NCI-H1092 treated with DMSO at 0.1 percent for 48 hours (cell line): ENCODE measurements at regions not wholly inside any gene's neighbourhood (a gene's known extent, or its start where the extent isn't known, plus 50 kb on each side); places are given as distances from the start of the nearest gene placed in this dataset.

ENCODE experiments used
- DNase-seq: peaks from one replicate; lab custom pipeline; 2025; lab: John Stamatoyannopoulos, UW

- no peak for DNase-seq
These were observed 96.8 kb downstream of the BOD1L2 start for GRCh38 chr18:57243624-57244179.

- no peak for DNase-seq
These were observed 102.3 kb downstream of the BOD1L2 start for GRCh38 chr18:57249179-57249578.

- no peak for DNase-seq
These were observed 102.5 kb upstream of the ST8SIA3 start for GRCh38 chr18:57249883-57250282.

- no peak for DNase-seq
These were observed 100.6 kb upstream of the ST8SIA3 start for GRCh38 chr18:57251747-57252146.

GRCh38 chr18:57253903-57254302, 98.5 kb upstream of the ST8SIA3 start:
- no peak for DNase-seq

- no peak for DNase-seq
These were observed 94.1 kb upstream of the ST8SIA3 start for GRCh38 chr18:57258131-57258777.

DNA sequence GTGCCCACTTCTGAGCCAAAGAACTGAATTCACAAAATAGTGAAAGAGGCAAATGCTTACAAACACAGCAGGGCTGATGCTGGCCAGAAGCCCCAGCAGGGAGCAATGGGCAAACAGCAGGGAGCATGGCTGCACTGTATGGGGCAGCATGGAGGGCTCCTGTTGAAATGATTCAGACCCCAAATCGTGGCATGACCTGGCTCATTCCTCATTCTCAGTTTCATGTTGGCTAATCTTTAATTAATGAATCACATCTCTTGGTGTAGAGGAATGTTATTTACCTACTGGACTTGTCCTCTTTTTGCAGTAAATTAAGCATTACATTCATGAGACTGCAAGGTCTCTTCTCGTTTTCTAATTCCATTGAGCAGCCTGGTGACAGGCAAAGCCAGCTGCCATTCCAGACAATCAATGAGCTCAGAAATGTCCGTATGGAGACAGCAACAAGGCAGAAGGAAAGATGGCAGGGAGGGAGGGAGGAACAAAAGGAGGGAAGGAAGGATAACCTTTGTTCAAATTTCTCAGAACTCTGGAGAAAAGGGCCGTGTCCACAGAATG, 84.9 kb upstream of the ST8SIA3 start:
- DNase-seq = no peak

GRCh38 chr18:57269756-57270155, 82.6 kb upstream of the ST8SIA3 start:
- no peak for DNase-seq

GRCh38 chr18:57270156-57270555, 82.2 kb upstream of the ST8SIA3 start:
- no peak for DNase-seq

- no peak for DNase-seq
These were observed 79.2 kb upstream of the ST8SIA3 start for GRCh38 chr18:57273194-57273593.

- DNase-seq = no peak
These were observed 77.2 kb upstream of the ST8SIA3 start for GRCh38 chr18:57275111-57275510.

- DNase-seq = peak; percentile 56
These were observed 75.5 kb upstream of the ST8SIA3 start for GRCh38 chr18:57276829-57277228.

- no peak for DNase-seq
These were observed 73.4 kb upstream of the ST8SIA3 start for GRCh38 chr18:57278933-57279332.

DNA sequence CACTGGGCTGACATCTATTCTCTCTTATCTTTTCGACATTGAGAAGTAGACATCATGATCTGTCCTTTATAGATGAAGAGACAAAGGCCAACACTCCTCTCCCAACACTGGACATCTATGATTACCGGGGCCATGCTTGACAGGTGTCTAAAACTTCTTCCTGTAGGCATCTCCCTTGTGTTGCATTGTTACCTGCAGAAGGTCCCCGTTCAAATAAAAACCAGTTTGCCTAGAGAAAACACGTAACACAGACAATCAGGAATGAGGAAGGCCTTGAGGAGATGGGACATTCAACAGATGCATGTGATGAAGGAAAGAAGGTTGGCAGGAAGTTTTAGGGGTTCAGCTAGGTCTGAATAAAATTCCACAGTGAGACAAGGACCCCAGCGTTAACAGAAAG, 70.8 kb upstream of the ST8SIA3 start:
- no peak for DNase-seq

- DNase-seq = no peak
These were observed 65.4 kb upstream of the ST8SIA3 start for GRCh38 chr18:57286949-57287348.

DNA sequence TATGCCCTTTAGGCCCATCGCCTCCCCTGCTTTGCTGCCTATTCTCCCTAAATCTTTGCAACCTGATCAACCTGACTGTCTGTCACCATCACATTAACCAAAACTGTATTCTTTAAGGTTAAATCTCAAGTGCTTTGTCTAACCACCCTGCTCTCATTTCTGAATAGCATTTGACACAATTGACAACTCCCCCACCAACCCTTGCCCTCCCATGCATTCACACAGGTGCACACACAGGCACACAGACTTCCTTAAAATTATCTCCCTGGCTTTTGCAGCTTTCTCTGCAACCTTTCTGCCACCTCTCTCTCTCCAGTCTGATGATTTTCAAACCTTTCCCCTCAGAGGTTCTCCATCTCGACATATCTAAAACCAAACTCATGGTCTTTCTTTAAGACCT, 64.6 kb upstream of the ST8SIA3 start:
- DNase-seq = no peak

DNA sequence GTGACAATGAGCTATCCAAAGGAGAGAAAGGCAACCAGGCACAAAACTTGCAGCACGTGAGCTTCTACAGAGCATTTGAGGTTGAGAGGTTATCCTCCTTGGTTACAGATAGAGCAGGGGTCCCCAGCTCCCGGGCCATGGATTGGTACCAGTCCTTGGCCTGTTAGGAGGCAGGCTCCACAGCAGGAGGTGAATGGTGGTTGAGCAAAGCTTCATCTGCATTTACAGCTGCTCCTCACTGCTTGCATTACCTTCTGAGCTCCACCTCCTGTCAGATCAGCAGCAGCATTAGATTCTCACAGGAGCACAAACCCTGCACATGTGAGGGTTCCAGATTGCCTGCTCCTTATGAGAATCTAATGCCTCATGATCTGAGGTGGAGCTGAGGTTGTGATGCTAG, 57.8 kb upstream of the ST8SIA3 start:
- DNase-seq = no peak

- DNase-seq = no peak
These were observed 56.0 kb upstream of the ST8SIA3 start for GRCh38 chr18:57296336-57296735.

GRCh38 chr18:57297306-57297705, 55.1 kb upstream of the ST8SIA3 start:
- no peak for DNase-seq

DNA sequence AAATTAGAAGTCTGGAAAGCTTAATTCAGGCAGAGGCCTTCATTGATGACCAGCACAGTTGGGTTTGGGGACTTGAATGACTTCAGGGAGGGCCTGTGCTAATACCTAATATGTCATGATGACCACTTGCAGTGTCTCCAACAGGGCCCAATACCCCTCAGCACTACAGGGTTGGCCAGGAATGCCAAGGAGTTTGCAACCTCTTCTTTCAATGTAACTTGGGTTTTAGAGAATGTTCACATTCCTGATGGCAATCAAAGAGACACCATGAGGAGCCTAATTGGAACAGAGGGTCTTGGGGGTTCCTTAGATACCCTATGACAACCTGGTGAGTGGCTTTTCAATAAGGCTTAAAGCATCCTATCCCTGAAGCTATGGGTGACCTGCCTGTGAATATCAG, 52.4 kb upstream of the ST8SIA3 start:
- DNase-seq = no peak

DNA sequence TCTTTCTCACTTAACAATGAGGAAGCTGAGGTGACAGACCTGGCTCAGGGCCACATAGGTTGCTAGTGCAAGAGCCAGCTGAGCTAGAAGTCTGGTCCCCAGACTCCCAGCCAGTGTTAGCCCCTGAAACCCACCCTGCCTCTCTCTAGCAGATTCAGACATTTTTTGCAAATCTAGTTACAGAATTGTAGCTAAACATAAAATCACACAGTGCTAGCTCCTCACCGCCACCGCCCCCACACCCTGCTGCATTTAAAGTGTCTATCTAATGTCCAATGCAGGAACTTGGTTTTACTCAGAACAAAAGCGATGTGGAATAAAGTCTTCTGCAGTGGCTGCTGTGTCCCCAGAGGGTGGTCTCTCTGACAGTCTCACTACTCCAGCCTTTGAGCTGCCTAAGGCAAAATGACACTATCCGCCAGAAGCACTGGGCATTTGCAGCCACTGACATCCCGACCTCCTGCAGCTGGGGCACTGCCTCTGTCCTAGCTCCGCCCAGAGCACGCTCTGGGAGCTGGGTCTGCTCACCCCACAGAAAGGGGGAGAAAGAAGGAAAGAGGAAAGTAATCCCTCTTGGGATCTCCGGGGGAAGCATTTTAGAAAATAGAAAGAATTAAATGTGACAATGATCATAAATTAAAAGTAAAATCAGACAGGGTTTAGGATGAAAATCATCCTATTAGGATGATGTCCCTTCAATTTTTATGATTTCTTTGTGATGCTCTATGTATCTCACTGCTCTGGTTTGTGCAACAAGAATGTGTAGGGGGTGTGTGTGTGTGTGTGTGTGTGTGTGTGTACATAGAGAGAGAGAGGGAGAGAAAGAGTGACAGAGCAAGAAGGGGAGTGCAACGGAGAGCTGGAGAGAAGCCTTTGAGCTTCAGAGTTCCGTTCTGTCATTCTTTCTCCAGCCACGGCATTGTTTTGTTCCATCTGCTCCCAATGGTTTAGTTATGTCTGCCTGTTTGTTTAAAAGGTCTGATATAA, 50.5 kb upstream of the ST8SIA3 start:
- DNase-seq = no peak
